ENCODE measurements at regions not wholly inside any gene's neighbourhood (a gene's known extent, or its start where the extent isn't known, plus 50 kb on each side); places are given as distances from the start of the nearest gene placed in this dataset.

DNA sequence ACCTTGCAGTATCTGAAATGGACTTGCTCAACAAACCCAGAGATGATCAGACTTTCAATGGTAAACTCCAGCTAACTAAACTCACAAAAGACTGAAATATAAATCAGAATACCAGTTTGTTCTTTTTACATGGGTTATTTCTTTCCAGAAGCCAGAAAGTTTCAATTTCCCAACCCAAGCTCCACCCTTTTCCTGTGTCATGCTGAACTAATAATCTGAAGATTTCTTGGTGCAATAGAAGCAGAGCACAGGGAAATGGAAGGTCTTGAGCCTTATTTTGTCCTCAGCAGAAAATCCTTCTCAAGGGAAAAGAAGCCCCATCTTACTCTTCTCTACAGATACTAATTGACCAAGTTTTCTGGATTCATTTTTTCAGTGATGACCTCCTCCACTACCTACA lies 93.3 kb upstream of the PAPOLG start:
- H3K4me1 ChIP-seq (ENCODE audit: control insufficient read depth, insufficient read depth, low read length): no peaks in the 10 kb centered on the region
- H3K27ac Mint-ChIP-seq: no peak overlapping the region
- peaks cover 22% of the 10 kb centered on the region for H3K9me3 Mint-ChIP-seq
- TF ChIP-seq, protein P1, sequence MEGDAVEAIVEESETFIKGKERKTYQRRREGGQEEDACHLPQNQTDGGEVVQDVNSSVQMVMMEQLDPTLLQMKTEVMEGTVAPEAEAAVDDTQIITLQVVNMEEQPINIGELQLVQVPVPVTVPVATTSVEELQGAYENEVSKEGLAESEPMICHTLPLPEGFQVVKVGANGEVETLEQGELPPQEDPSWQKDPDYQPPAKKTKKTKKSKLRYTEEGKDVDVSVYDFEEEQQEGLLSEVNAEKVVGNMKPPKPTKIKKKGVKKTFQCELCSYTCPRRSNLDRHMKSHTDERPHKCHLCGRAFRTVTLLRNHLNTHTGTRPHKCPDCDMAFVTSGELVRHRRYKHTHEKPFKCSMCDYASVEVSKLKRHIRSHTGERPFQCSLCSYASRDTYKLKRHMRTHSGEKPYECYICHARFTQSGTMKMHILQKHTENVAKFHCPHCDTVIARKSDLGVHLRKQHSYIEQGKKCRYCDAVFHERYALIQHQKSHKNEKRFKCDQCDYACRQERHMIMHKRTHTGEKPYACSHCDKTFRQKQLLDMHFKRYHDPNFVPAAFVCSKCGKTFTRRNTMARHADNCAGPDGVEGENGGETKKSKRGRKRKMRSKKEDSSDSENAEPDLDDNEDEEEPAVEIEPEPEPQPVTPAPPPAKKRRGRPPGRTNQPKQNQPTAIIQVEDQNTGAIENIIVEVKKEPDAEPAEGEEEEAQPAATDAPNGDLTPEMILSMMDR (conservative IDR thresholded peaks at IDR 0.05): no peak
- H3K27ac ChIP-seq (ENCODE audit: low read depth, low read length): no peak overlapping the region
- H3K27me3 ChIP-seq (ENCODE audit: control insufficient read depth, insufficient read depth, low read length, poor library complexity, severe bottlenecking): peaks cover 5% of the 10 kb centered on the region
- H3K4me1 Mint-ChIP-seq: no peaks in the 10 kb centered on the region
- H3K9me3 ChIP-seq (ENCODE audit: control insufficient read depth, low read length): peaks cover 15% of the 10 kb centered on the region
- peaks cover 14% of the 10 kb centered on the region for H3K27me3 Mint-ChIP-seq (ENCODE audit: insufficient read depth)
- H3K36me3 ChIP-seq (ENCODE audit: control insufficient read depth, insufficient read depth, low read length): no peaks in the 10 kb centered on the region
- no peak overlapping the region for H3K4me3 Mint-ChIP-seq
- H3K4me3 ChIP-seq (ENCODE audit: low read length): no peak overlapping the region
- no peak for DNase-seq
- H3K36me3 Mint-ChIP-seq (ENCODE audit: low read depth): no peaks in the 10 kb centered on the region
- no peak overlapping the region for H3K9ac ChIP-seq (ENCODE audit: extremely low read depth, low read length, poor library complexity, severe bottlenecking)

DNA sequence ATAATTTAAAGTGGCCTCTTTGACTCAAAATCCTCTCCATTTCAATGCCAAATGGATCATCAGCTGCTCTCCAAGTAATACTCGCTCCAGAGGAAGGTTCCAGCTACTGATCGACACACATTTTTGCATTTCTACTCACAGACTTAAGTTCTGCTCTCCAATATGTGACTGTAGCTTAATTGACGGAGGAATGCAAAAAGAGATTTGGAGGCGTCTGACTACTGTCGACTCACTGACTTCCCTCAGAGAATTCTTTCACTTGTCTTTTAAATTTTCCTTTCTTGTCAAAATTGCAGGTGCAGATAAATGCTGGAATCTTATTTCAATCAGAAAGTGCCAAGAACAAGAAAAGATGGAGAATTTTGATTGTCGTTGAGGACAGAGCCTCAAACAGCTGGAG lies 84.1 kb upstream of the PAPOLG start:
- Mint-ChIP-seq H3K27ac (no peak overlapping the region), H3K4me3 (no peak overlapping the region), H3K36me3 (ENCODE audit: low read depth) (no peaks in the 10 kb centered on the region), H3K27me3 (ENCODE audit: insufficient read depth) (peaks cover 11% of the 10 kb centered on the region), H3K4me1 (peaks cover 22% of the 10 kb centered on the region), H3K9me3 (no peaks in the 10 kb centered on the region)
- Histone ChIP-seq H3K4me1 (ENCODE audit: control insufficient read depth, insufficient read depth, low read length) (peaks cover 5% of the 10 kb centered on the region), H3K27ac (ENCODE audit: low read depth, low read length) (no peak overlapping the region), H3K36me3 (ENCODE audit: control insufficient read depth, insufficient read depth, low read length) (no peaks in the 10 kb centered on the region), H3K9me3 (ENCODE audit: control insufficient read depth, low read length) (no peaks in the 10 kb centered on the region), H3K9ac (ENCODE audit: extremely low read depth, low read length, poor library complexity, severe bottlenecking) (no peak overlapping the region), H3K4me3 (ENCODE audit: low read length) (no peak overlapping the region), H3K27me3 (ENCODE audit: control insufficient read depth, insufficient read depth, low read length, poor library complexity, severe bottlenecking) (peaks cover 20% of the 10 kb centered on the region)
- 70 to 79% methylated on average over 5 to 6 of the region's 6 CpGs for WGBS, 2 experiments (ENCODE audit: insufficient coverage in 1 of 2, insufficient read length in 1 of 2)
- TF ChIP-seq, protein P1 (conservative IDR thresholded peaks at IDR 0.05): no peak
- no peak for DNase-seq

DNA sequence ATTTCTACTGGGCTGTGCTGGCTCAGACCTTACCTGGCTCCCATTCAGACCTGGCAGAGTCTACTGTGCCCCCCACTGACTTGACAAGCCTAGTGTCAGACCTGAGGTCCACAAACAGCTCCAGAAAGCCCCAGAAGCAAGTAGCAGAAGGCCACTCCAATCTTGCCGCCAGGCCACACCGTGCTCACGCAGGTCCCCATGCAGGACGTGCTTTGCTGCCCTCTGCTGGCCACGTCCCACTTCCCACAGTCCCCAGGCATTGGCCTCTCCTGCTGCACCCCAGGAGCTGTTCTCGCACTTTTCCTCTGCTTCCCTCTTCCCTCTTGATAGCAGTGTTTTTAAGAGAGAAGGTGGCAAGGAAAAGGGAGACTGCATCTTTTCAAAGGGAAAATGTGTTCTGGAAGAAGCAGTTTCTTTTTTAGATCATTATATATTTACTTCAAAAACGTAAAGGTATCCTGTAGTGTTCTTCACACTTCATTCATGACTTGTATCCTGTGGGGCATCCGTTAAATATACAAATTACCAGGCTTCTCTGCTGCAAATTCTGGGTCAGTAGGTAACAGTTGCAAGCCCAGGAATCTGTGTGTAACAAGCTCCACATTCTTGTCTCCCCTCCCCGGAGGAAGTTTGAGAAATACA lies 81.4 kb upstream of the PAPOLG start:
- WGBS, 2 experiments (ENCODE audit: insufficient coverage in 1 of 2, insufficient read length in 1 of 2): 21 to 92% methylated on average over 2 to 9 of the region's 9 CpGs
- peaks cover 37% of the 10 kb centered on the region for H3K27me3 Mint-ChIP-seq (ENCODE audit: insufficient read depth)
- H3K27ac ChIP-seq (ENCODE audit: low read depth, low read length): no peak overlapping the region
- H3K4me1 ChIP-seq (ENCODE audit: control insufficient read depth, insufficient read depth, low read length): peaks cover 5% of the 10 kb centered on the region
- H3K4me1 Mint-ChIP-seq: peaks cover 26% of the 10 kb centered on the region
- H3K36me3 ChIP-seq (ENCODE audit: control insufficient read depth, insufficient read depth, low read length): no peaks in the 10 kb centered on the region
- H3K27me3 ChIP-seq (ENCODE audit: control insufficient read depth, insufficient read depth, low read length, poor library complexity, severe bottlenecking): peaks cover 46% of the 10 kb centered on the region
- H3K9me3 ChIP-seq (ENCODE audit: control insufficient read depth, low read length): no peaks in the 10 kb centered on the region
- peak; percentile 98 for DNase-seq
- no peak overlapping the region for H3K4me3 Mint-ChIP-seq
- no peak overlapping the region for H3K27ac Mint-ChIP-seq
- H3K9ac ChIP-seq (ENCODE audit: extremely low read depth, low read length, poor library complexity, severe bottlenecking): no peak overlapping the region
- TF ChIP-seq, protein P1 (conservative IDR thresholded peaks at IDR 0.05): peak; percentile 98
- no peaks in the 10 kb centered on the region for H3K9me3 Mint-ChIP-seq
- no peak overlapping the region for H3K4me3 ChIP-seq (ENCODE audit: low read length)
- no peaks in the 10 kb centered on the region for H3K36me3 Mint-ChIP-seq (ENCODE audit: low read depth)
